OCI-LY3 (cell line): ENCODE measurements at regions not wholly inside any gene's neighbourhood (a gene's known extent, or its start where the extent isn't known, plus 50 kb on each side); places are given as distances from the start of the nearest gene placed in this dataset.

Experiments used
- EZH2phosphoT487 ChIP-seq: fragments of 200-600 bp; shearing (Covaris generic); IDR thresholded peaks from 2 replicates; pipeline ENCODE4 v1.6.1; 2018; ENCODE audit warnings: antibody characterized with exemption, mixed run types, low read depth
- TF ChIP-seq, protein P1 (sequence below): fragments of 200-600, 300-600 bp; sonication (generic); IDR thresholded peaks from 2 replicates; pipeline ENCODE4 v1.5.1; 2014; ENCODE audit warnings: antibody characterized with exemption, low read length, low read depth

DNA sequence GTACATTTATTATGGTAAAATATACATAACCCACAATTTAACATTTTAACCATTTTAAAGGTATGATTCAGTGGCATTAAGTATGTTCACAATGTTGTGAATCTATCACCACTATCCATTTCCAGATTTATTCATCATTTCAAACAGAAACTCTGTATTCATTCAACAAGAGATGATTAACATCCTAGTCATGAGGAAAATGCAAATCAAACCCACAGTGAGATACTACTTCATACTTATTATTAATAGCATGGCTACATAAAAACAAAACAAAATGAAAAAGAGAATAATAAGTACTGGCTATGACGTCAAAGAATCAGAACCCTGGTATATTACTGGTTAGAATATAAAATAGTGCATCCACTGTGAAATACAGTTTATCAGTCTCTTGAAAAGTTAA is 386.6 kb upstream of the POM121L12 start:
- TF ChIP-seq, protein P1, sequence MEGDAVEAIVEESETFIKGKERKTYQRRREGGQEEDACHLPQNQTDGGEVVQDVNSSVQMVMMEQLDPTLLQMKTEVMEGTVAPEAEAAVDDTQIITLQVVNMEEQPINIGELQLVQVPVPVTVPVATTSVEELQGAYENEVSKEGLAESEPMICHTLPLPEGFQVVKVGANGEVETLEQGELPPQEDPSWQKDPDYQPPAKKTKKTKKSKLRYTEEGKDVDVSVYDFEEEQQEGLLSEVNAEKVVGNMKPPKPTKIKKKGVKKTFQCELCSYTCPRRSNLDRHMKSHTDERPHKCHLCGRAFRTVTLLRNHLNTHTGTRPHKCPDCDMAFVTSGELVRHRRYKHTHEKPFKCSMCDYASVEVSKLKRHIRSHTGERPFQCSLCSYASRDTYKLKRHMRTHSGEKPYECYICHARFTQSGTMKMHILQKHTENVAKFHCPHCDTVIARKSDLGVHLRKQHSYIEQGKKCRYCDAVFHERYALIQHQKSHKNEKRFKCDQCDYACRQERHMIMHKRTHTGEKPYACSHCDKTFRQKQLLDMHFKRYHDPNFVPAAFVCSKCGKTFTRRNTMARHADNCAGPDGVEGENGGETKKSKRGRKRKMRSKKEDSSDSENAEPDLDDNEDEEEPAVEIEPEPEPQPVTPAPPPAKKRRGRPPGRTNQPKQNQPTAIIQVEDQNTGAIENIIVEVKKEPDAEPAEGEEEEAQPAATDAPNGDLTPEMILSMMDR: no peak
- no peak for TF ChIP-seq EZH2phosphoT487
